ENCODE measurements at regions not wholly inside any gene's neighbourhood (a gene's known extent, or its start where the extent isn't known, plus 50 kb on each side); places are given as distances from the start of the nearest gene placed in this dataset.
"Not testable (repeated sequence)": the region's sequence is repeated elsewhere in the genome, so short reads cannot be mapped to it uniquely, and the experiment has no call there.

- Histone ChIP-seq H3K27ac (ENCODE audit: low read length) (no peak overlapping the region), H3K27me3 (ENCODE audit: control insufficient read depth, insufficient read depth, low read length) (no peaks in the 10 kb centered on the region), H3K9me3 (ENCODE audit: control insufficient read depth, insufficient read depth, low read length) (no peaks in the 10 kb centered on the region), H3K4me1 (ENCODE audit: control insufficient read depth, insufficient read depth, low read length) (no peaks in the 10 kb centered on the region; the same call in 1 of the 2 replicates), H3K4me3 (ENCODE audit: low read length) (no peak overlapping the region), H3K36me3 (ENCODE audit: control insufficient read depth, insufficient read depth, low read length) (no peaks in the 10 kb centered on the region)
- WGBS (ENCODE audit: insufficient coverage, insufficient read length) = no CpG with 5 or more reads among the region's 2 CpGs
- DNase-seq (ENCODE audit: low read depth, low spot score) = no peak
These were observed 140.4 kb downstream of the PSAT1 start for GRCh38 chr9:78437296-78437695.

- Histone ChIP-seq H3K27ac (ENCODE audit: low read length) (no peak overlapping the region), H3K4me3 (ENCODE audit: low read length) (no peak overlapping the region), H3K36me3 (ENCODE audit: control insufficient read depth, insufficient read depth, low read length) (no peaks in the 10 kb centered on the region), H3K27me3 (ENCODE audit: control insufficient read depth, insufficient read depth, low read length) (no peaks in the 10 kb centered on the region), H3K4me1 (ENCODE audit: control insufficient read depth, insufficient read depth, low read length) (no peaks in the 10 kb centered on the region; the same call in 1 of the 2 replicates), H3K9me3 (ENCODE audit: control insufficient read depth, insufficient read depth, low read length) (no peaks in the 10 kb centered on the region)
- DNase-seq (ENCODE audit: low read depth, low spot score) = no peak
- WGBS (ENCODE audit: insufficient coverage, insufficient read length) = no CpG with 5 or more reads among the region's 7 CpGs
These were observed 140.9 kb downstream of the PSAT1 start for GRCh38 chr9:78437806-78438205.

GRCh38 chr9:78438211-78438610 is 141.3 kb downstream of the PSAT1 start:
- no peaks in the 10 kb centered on the region for H3K27me3 ChIP-seq (ENCODE audit: control insufficient read depth, insufficient read depth, low read length)
- H3K4me1 ChIP-seq (ENCODE audit: control insufficient read depth, insufficient read depth, low read length) = no peaks in the 10 kb centered on the region; the same call in 1 of the 2 replicates
- H3K9me3 ChIP-seq (ENCODE audit: control insufficient read depth, insufficient read depth, low read length) = no peaks in the 10 kb centered on the region
- H3K36me3 ChIP-seq (ENCODE audit: control insufficient read depth, insufficient read depth, low read length) = no peaks in the 10 kb centered on the region
- no peak overlapping the region for H3K4me3 ChIP-seq (ENCODE audit: low read length)
- no CpG with 5 or more reads among the region's 6 CpGs for WGBS (ENCODE audit: insufficient coverage, insufficient read length)
- no peak for DNase-seq (ENCODE audit: low read depth, low spot score)
- no peak overlapping the region for H3K27ac ChIP-seq (ENCODE audit: low read length)

GRCh38 chr9:78438780-78439179 is 141.9 kb downstream of the PSAT1 start:
- Histone ChIP-seq H3K36me3 (ENCODE audit: control insufficient read depth, insufficient read depth, low read length) (no peaks in the 10 kb centered on the region), H3K9me3 (ENCODE audit: control insufficient read depth, insufficient read depth, low read length) (no peaks in the 10 kb centered on the region), H3K27me3 (ENCODE audit: control insufficient read depth, insufficient read depth, low read length) (no peaks in the 10 kb centered on the region), H3K4me3 (ENCODE audit: low read length) (no peak overlapping the region), H3K4me1 (ENCODE audit: control insufficient read depth, insufficient read depth, low read length) (no peaks in the 10 kb centered on the region; the same call in 1 of the 2 replicates), H3K27ac (ENCODE audit: low read length) (no peak overlapping the region)
- no CpG with 5 or more reads among the region's 9 CpGs for WGBS (ENCODE audit: insufficient coverage, insufficient read length)
- DNase-seq (ENCODE audit: low read depth, low spot score) = no peak

GRCh38 chr9:78439190-78439865 is 142.4 kb downstream of the PSAT1 start:
- WGBS (ENCODE audit: insufficient coverage, insufficient read length) = no CpG with 5 or more reads among the region's 23 CpGs
- H3K27ac ChIP-seq (ENCODE audit: low read length) = no peak overlapping the region
- DNase-seq (ENCODE audit: low read depth, low spot score) = peak; percentile 87
- no peaks in the 10 kb centered on the region; the same call in 1 of the 2 replicates for H3K4me1 ChIP-seq (ENCODE audit: control insufficient read depth, insufficient read depth, low read length)
- H3K4me3 ChIP-seq (ENCODE audit: low read length) = no peak overlapping the region
- H3K9me3 ChIP-seq (ENCODE audit: control insufficient read depth, insufficient read depth, low read length) = no peaks in the 10 kb centered on the region
- H3K36me3 ChIP-seq (ENCODE audit: control insufficient read depth, insufficient read depth, low read length) = no peaks in the 10 kb centered on the region
- no peaks in the 10 kb centered on the region for H3K27me3 ChIP-seq (ENCODE audit: control insufficient read depth, insufficient read depth, low read length)

- no peak overlapping the region for H3K27ac ChIP-seq (ENCODE audit: low read length)
- no peaks in the 10 kb centered on the region for H3K27me3 ChIP-seq (ENCODE audit: control insufficient read depth, insufficient read depth, low read length)
- 100% methylated on average over 1 of the region's 10 CpGs for WGBS (ENCODE audit: insufficient coverage, insufficient read length)
- H3K4me1 ChIP-seq (ENCODE audit: control insufficient read depth, insufficient read depth, low read length) = no peaks in the 10 kb centered on the region; the same call in 1 of the 2 replicates
- DNase-seq (ENCODE audit: low read depth, low spot score) = no peak
- H3K4me3 ChIP-seq (ENCODE audit: low read length) = no peak overlapping the region
- H3K9me3 ChIP-seq (ENCODE audit: control insufficient read depth, insufficient read depth, low read length) = no peaks in the 10 kb centered on the region
- H3K36me3 ChIP-seq (ENCODE audit: control insufficient read depth, insufficient read depth, low read length) = no peaks in the 10 kb centered on the region
These were observed 143.2 kb downstream of the PSAT1 start for GRCh38 chr9:78439866-78440830.

- H3K9me3 ChIP-seq (ENCODE audit: control insufficient read depth, insufficient read depth, low read length) = no peaks in the 10 kb centered on the region
- no peaks in the 10 kb centered on the region; the same call in 1 of the 2 replicates for H3K4me1 ChIP-seq (ENCODE audit: control insufficient read depth, insufficient read depth, low read length)
- no peaks in the 10 kb centered on the region for H3K27me3 ChIP-seq (ENCODE audit: control insufficient read depth, insufficient read depth, low read length)
- H3K4me3 ChIP-seq (ENCODE audit: low read length) = no peak overlapping the region
- DNase-seq (ENCODE audit: low read depth, low spot score) = no peak
- no peak overlapping the region for H3K27ac ChIP-seq (ENCODE audit: low read length)
- H3K36me3 ChIP-seq (ENCODE audit: control insufficient read depth, insufficient read depth, low read length) = no peaks in the 10 kb centered on the region
- WGBS (ENCODE audit: insufficient coverage, insufficient read length) = no CpG with 5 or more reads among the region's 2 CpGs
These were observed 144.5 kb downstream of the PSAT1 start for GRCh38 chr9:78441396-78441795.

GRCh38 chr9:78441822-78442431 is 145.0 kb downstream of the PSAT1 start:
- H3K4me1 ChIP-seq (ENCODE audit: control insufficient read depth, insufficient read depth, low read length) = no peaks in the 10 kb centered on the region; the same call in 1 of the 2 replicates
- DNase-seq (ENCODE audit: low read depth, low spot score) = no peak
- no peak overlapping the region for H3K27ac ChIP-seq (ENCODE audit: low read length)
- no peaks in the 10 kb centered on the region for H3K27me3 ChIP-seq (ENCODE audit: control insufficient read depth, insufficient read depth, low read length)
- H3K4me3 ChIP-seq (ENCODE audit: low read length) = no peak overlapping the region
- H3K9me3 ChIP-seq (ENCODE audit: control insufficient read depth, insufficient read depth, low read length) = no peaks in the 10 kb centered on the region
- H3K36me3 ChIP-seq (ENCODE audit: control insufficient read depth, insufficient read depth, low read length) = no peaks in the 10 kb centered on the region
- WGBS (ENCODE audit: insufficient coverage, insufficient read length) = no CpG with 5 or more reads among the region's 46 CpGs

GRCh38 chr9:78442577-78442976 is 145.7 kb downstream of the PSAT1 start:
- H3K27ac ChIP-seq (ENCODE audit: low read length); H3K4me3 ChIP-seq (ENCODE audit: low read length); DNase-seq (ENCODE audit: low read depth, low spot score); H3K27me3 ChIP-seq (ENCODE audit: control insufficient read depth, insufficient read depth, low read length); H3K9me3 ChIP-seq (ENCODE audit: control insufficient read depth, insufficient read depth, low read length); H3K36me3 ChIP-seq (ENCODE audit: control insufficient read depth, insufficient read depth, low read length); H3K4me1 ChIP-seq (ENCODE audit: control insufficient read depth, insufficient read depth, low read length): not testable (repeated sequence)
- whole genome bisulfite sequencing (ENCODE audit: insufficient coverage, insufficient read length) = no CpG with 5 or more reads among the region's 7 CpGs

GRCh38 chr9:78443946-78444345 is 147.0 kb downstream of the PSAT1 start:
- H3K9me3 ChIP-seq (ENCODE audit: control insufficient read depth, insufficient read depth, low read length) = no peaks in the 10 kb centered on the region
- no peaks in the 10 kb centered on the region for H3K36me3 ChIP-seq (ENCODE audit: control insufficient read depth, insufficient read depth, low read length)
- no peaks in the 10 kb centered on the region; the same call in 1 of the 2 replicates for H3K4me1 ChIP-seq (ENCODE audit: control insufficient read depth, insufficient read depth, low read length)
- no CpG with 5 or more reads among the region's 7 CpGs for WGBS (ENCODE audit: insufficient coverage, insufficient read length)
- no peak for DNase-seq (ENCODE audit: low read depth, low spot score)
- H3K27me3 ChIP-seq (ENCODE audit: control insufficient read depth, insufficient read depth, low read length) = no peaks in the 10 kb centered on the region
- H3K4me3 ChIP-seq (ENCODE audit: low read length) = no peak overlapping the region
- H3K27ac ChIP-seq (ENCODE audit: low read length) = no peak overlapping the region

All from iPS DF 6.9 (cell line).